ENCODE measurements at regions not wholly inside any gene's neighbourhood (a gene's known extent, or its start where the extent isn't known, plus 50 kb on each side); places are given as distances from the start of the nearest gene placed in this dataset.
A peak's percentile ranks its signal among the peaks of the same experiment; 100 is the strongest.

DNA sequence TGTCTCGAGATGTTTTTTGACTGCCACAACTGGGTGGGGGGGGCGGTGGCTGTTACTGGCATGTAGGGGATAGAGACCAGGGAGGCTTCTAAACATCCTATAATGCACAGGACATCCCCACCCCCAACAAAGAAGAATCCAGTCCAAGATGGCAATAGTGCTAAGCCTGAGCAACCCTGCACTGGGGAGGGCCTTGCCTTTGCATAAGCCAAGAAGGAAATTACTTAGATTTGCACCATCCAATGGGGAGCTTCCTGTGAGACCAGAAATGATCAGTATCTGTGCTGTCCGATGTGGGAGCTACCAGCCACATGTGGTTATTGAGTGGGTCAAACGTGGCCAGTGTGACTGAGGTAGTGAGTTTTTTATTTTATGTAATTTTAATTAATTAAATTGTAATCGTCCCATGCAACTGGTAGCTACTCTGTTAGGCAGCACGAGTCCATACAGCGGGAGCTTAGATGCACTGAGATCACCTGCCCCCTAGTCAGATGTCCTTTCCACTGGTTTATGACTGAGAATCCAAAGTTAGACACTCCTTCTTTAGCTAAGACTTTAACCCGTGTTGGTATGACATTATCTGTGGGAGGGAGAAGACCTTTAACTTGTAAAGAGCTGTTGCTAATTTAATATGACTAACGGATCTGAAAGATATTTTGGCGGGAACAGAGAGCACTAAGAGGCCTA, 97.4 kb upstream of the NEDD9 start:
- Histone ChIP-seq H2AFZ (ENCODE audit: low read length) (no peak overlapping the region), H3K4me2 (ENCODE audit: low read depth, low read length) (no peak overlapping the region), H3K4me1 (ENCODE audit: insufficient read depth, low read length) (peaks cover 54% of the 10 kb centered on the region), H3K27ac (ENCODE audit: extremely low read length, insufficient read depth, low read length) (no peak overlapping the region), H3K4me3 (replicated peaks in 1 of 3; ENCODE audit: insufficient read depth in 1 of 3, low read depth in 2 of 3, low read length in 3 of 3) (no peak overlapping the region), H3K9me3 (ENCODE audit: low read length) (no peaks in the 10 kb centered on the region), H4K20me1 (ENCODE audit: insufficient read depth, low read length) (no peaks in the 10 kb centered on the region), H3K79me2 (ENCODE audit: insufficient read depth, low read length) (no peaks in the 10 kb centered on the region), H3K36me3 (replicated peaks in 1 of 2; ENCODE audit: control insufficient read depth in 1 of 2, insufficient read depth in 2 of 2, low read length in 2 of 2) (no peaks in the 10 kb centered on the region), H3K27me3 (ENCODE audit: control insufficient read depth in 1 of 2, insufficient read depth in 2 of 2, low read length in 2 of 2) (no peaks in the 10 kb centered on the region), H3K9ac (ENCODE audit: insufficient read depth, low read depth, low read length) (no peak overlapping the region; the same call in 1 of the 2 replicates)
- ATAC-seq (no peak), FAIRE-seq (no peak), DNase-seq (ENCODE audit: low spot score) (no peak)
- TF ChIP-seq ARHGAP35 (CRISPR knock-in tag; IDR thresholded peaks at IDR 0.05; ENCODE audit: borderline replicate concordance), result 0 out of 2 replicates have a peak, but pooled peaks have one; percentile 38
- TF ChIP-seq, protein P1, sequence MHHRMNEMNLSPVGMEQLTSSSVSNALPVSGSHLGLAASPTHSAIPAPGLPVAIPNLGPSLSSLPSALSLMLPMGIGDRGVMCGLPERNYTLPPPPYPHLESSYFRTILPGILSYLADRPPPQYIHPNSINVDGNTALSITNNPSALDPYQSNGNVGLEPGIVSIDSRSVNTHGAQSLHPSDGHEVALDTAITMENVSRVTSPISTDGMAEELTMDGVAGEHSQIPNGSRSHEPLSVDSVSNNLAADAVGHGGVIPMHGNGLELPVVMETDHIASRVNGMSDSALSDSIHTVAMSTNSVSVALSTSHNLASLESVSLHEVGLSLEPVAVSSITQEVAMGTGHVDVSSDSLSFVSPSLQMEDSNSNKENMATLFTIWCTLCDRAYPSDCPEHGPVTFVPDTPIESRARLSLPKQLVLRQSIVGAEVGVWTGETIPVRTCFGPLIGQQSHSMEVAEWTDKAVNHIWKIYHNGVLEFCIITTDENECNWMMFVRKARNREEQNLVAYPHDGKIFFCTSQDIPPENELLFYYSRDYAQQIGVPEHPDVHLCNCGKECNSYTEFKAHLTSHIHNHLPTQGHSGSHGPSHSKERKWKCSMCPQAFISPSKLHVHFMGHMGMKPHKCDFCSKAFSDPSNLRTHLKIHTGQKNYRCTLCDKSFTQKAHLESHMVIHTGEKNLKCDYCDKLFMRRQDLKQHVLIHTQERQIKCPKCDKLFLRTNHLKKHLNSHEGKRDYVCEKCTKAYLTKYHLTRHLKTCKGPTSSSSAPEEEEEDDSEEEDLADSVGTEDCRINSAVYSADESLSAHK (CRISPR knock-in tag; IDR thresholded peaks at IDR 0.05; ENCODE audit: borderline replicate concordance), result no peak
- TF ChIP-seq, protein P2, sequence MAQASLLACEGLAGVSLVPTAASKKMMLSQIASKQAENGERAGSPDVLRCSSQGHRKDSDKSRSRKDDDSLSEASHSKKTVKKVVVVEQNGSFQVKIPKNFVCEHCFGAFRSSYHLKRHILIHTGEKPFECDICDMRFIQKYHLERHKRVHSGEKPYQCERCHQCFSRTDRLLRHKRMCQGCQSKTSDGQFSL (CRISPR knock-in tag; IDR thresholded peaks at IDR 0.05), result 0 out of 2 replicates have a peak, but pooled peaks have one; percentile 47
- ChIA-PET POLR2A (interaction anchor here (0.9 kb wide), 1 partner anchor 38 kb away, joined by 3 read pairs; no protein-coding TSS in a partner anchor), CTCF (ENCODE audit: low intra/inter-chr PET ratio, low total read pairs) (no interaction called here)
- WGBS (ENCODE audit: low lambda C conversion rate), result 95% methylated on average over 10 of the region's 10 CpGs
- no TSS peak for BruUV-seq (replicated peaks)
- in situ Hi-C loops (cut with HindIII; ENCODE audit: extremely low pct_ligation_motif_present, low pct_unique_long_range_greater_than_20kb), result no loop called here
- intact Hi-C loops (cut with micrococcal nuclease; ENCODE audit: unreplicated experiment), result no loop called here

All from HepG2 (cell line).